Skeletal muscle tissue (tissue), 3 donors: ENCODE measurements at regions not wholly inside any gene's neighbourhood (a gene's known extent, or its start where the extent isn't known, plus 50 kb on each side); places are given as distances from the start of the nearest gene placed in this dataset.
"Not testable (repeated sequence)": the region's sequence is repeated elsewhere in the genome, so short reads cannot be mapped to it uniquely, and the experiment has no call there.

Experiments used
- H3K27ac ChIP-seq: one replicate; pipeline ENCODE4 v1.7.0; 2013; ENCODE audit warnings: mild to moderate bottlenecking, low read depth, low read length, inconsistent platforms
- H3K27me3 ChIP-seq, 3 donors: one replicate each; pipeline ENCODE4 v1.7.0; 2013; ENCODE audit warnings: low read length in 3 of 3; ENCODE audit not compliant: control insufficient read depth in 3 of 3, insufficient read depth in 3 of 3
- H3K36me3 ChIP-seq, 3 donors: one replicate each; pipeline ENCODE4 v1.7.0; 2013; ENCODE audit warnings: low read length in 3 of 3; ENCODE audit not compliant: control insufficient read depth in 3 of 3, insufficient read depth in 3 of 3
- H3K4me1 ChIP-seq, 3 donors: one replicate each; pipeline ENCODE4 v1.7.0; 2013; ENCODE audit warnings: low read length in 3 of 3, mild to moderate bottlenecking in 3 of 3; ENCODE audit not compliant: control insufficient read depth in 3 of 3, insufficient read depth in 3 of 3
- H3K4me3 ChIP-seq, 3 donors: one replicate each; pipeline ENCODE4 v1.7.0; 2013; ENCODE audit warnings: low read length in 3 of 3
- H3K9ac ChIP-seq, 3 donors: one replicate each; pipeline ENCODE4 v1.7.0; 2013; ENCODE audit warnings: low read length in 3 of 3, mild to moderate bottlenecking in 3 of 3, moderate library complexity in 2 of 3, low read depth in 1 of 3
- H3K9me3 ChIP-seq, 3 donors: one replicate each; pipeline ENCODE4 v1.7.0; 2013; ENCODE audit warnings: low read length in 3 of 3; ENCODE audit not compliant: control insufficient read depth in 3 of 3
- donor health status: Osteomylitis.

GRCh38 chr9:111276431-111277128, 53.4 kb downstream of the OR2K2 start:
- Histone ChIP-seq H3K36me3 (no peaks in the 10 kb centered on the region), H3K27ac (no peak overlapping the region), H3K4me1 (no peaks in the 10 kb centered on the region), H3K4me3 (no peak overlapping the region), H3K9ac (no peak overlapping the region), H3K9me3 (no peaks in the 10 kb centered on the region), H3K27me3 (no peaks in the 10 kb centered on the region)

GRCh38 chr9:111274737-111275136, 55.3 kb downstream of the OR2K2 start:
- Histone ChIP-seq H3K4me1 (no peaks in the 10 kb centered on the region), H3K9ac (no peak overlapping the region), H3K9me3 (no peaks in the 10 kb centered on the region), H3K4me3 (no peak overlapping the region), H3K27me3 (no peaks in the 10 kb centered on the region), H3K27ac (no peak overlapping the region), H3K36me3 (no peaks in the 10 kb centered on the region)

GRCh38 chr9:111272581-111272980, 57.4 kb downstream of the OR2K2 start:
- no peak overlapping the region for H3K27ac ChIP-seq
- H3K4me3 ChIP-seq = no peak overlapping the region
- H3K9me3 ChIP-seq = no peaks in the 10 kb centered on the region
- no peaks in the 10 kb centered on the region for H3K4me1 ChIP-seq
- no peak overlapping the region for H3K9ac ChIP-seq
- no peaks in the 10 kb centered on the region for H3K27me3 ChIP-seq
- H3K36me3 ChIP-seq = no peaks in the 10 kb centered on the region

GRCh38 chr9:111271481-111272080, 58.4 kb downstream of the OR2K2 start:
- Histone ChIP-seq H3K36me3 (no peaks in the 10 kb centered on the region), H3K4me3 (no peak overlapping the region), H3K27ac (no peak overlapping the region), H3K9ac (no peak overlapping the region), H3K4me1 (no peaks in the 10 kb centered on the region), H3K9me3 (no peaks in the 10 kb centered on the region), H3K27me3 (no peaks in the 10 kb centered on the region)

- no peaks in the 10 kb centered on the region for H3K9me3 ChIP-seq
- H3K4me1 ChIP-seq = no peaks in the 10 kb centered on the region
- no peaks in the 10 kb centered on the region for H3K36me3 ChIP-seq
- H3K27me3 ChIP-seq = no peaks in the 10 kb centered on the region
- no peak overlapping the region for H3K9ac ChIP-seq
- no peak overlapping the region for H3K27ac ChIP-seq
- no peak overlapping the region for H3K4me3 ChIP-seq
Observed at GRCh38 chr9:111271047-111271446, 59.0 kb downstream of the OR2K2 start.

- not testable (repeated sequence) for H3K27ac ChIP-seq, H3K4me3 ChIP-seq, H3K27me3 ChIP-seq, H3K9ac ChIP-seq, H3K36me3 ChIP-seq, H3K9me3 ChIP-seq, H3K4me1 ChIP-seq
Observed at GRCh38 chr9:111266024-111266423, 64.0 kb downstream of the OR2K2 start.

GRCh38 chr9:111263116-111263515, 66.9 kb downstream of the OR2K2 start:
- Histone ChIP-seq H3K4me3 (no peak overlapping the region), H3K4me1 (no peaks in the 10 kb centered on the region), H3K9me3 (no peaks in the 10 kb centered on the region), H3K36me3 (no peaks in the 10 kb centered on the region), H3K27ac (no peak overlapping the region), H3K27me3 (no peaks in the 10 kb centered on the region), H3K9ac (no peak overlapping the region)

- Histone ChIP-seq H3K4me3 (no peak overlapping the region), H3K9me3 (no peaks in the 10 kb centered on the region), H3K27ac (no peak overlapping the region)
Observed at GRCh38 chr9:111258875-111259271, 71.2 kb downstream of the OR2K2 start.

GRCh38 chr9:111258209-111258874, 71.7 kb downstream of the OR2K2 start:
- Histone ChIP-seq H3K4me3 (no peak overlapping the region), H3K9me3 (no peaks in the 10 kb centered on the region), H3K27ac (no peak overlapping the region), H3K9ac (no peak overlapping the region), H3K4me1 (no peaks in the 10 kb centered on the region), H3K36me3 (no peaks in the 10 kb centered on the region), H3K27me3 (no peaks in the 10 kb centered on the region)

More at GRCh38 chr9:111258875-111259271, 71.2 kb downstream of the OR2K2 start:
- no peaks in the 10 kb centered on the region for H3K4me1 ChIP-seq
- H3K27me3 ChIP-seq = no peaks in the 10 kb centered on the region
- no peaks in the 10 kb centered on the region for H3K36me3 ChIP-seq
- no peak overlapping the region for H3K9ac ChIP-seq

GRCh38 chr9:111253742-111254437, 76.1 kb downstream of the OR2K2 start:
- Histone ChIP-seq H3K27me3 (no peaks in the 10 kb centered on the region), H3K9ac (no peak overlapping the region), H3K36me3 (no peaks in the 10 kb centered on the region), H3K27ac (no peak overlapping the region), H3K9me3 (no peaks in the 10 kb centered on the region), H3K4me1 (no peaks in the 10 kb centered on the region), H3K4me3 (no peak overlapping the region)
